A549 (cell line): ENCODE measurements at regions not wholly inside any gene's neighbourhood (a gene's known extent, or its start where the extent isn't known, plus 50 kb on each side); places are given as distances from the start of the nearest gene placed in this dataset.

Experiments
- CTCF ChIP-seq: fragments of >200 bp; sonication (Bioruptor Twin); formaldehyde crosslinking; IDR thresholded peaks from 3 replicates; pipeline ENCODE4 v1.5.1; 2016
- EP300 ChIP-seq, 2 experiments: fragments of >200 bp; sonication (Bioruptor Twin); formaldehyde crosslinking; IDR thresholded peaks; 2 replicates in 1 of 2; 3 replicates in 1 of 2; pipeline ENCODE4 v1.6.1; 2016 to 2017
- POLR2A ChIP-seq: IDR thresholded peaks from 2 replicates; pipeline ENCODE4 v1.6.1; 2012; ENCODE audit warnings: mild to moderate bottlenecking, low read length
- RCOR1 ChIP-seq: fragments of 150-350 bp; IDR thresholded peaks from 2 replicates; pipeline ENCODE4 v1.6.1; 2014; ENCODE audit warnings: antibody characterized with exemption, low read length, low read depth
- ZSCAN20 ChIP-seq: fragments of 250-450 bp; sonication (Bioruptor Pico); IDR thresholded peaks from 2 replicates; pipeline ENCODE4 v1.8.0; 2022; ENCODE audit warnings: mild to moderate bottlenecking, moderate library complexity

GRCh38 chr4:8748236-8748575, 123.4 kb downstream of the HMX1 start:
- TF ChIP-seq CTCF = no peak
- no peak for TF ChIP-seq RCOR1
- no peak for TF ChIP-seq POLR2A
- TF ChIP-seq ZSCAN20 (CRISPR knock-in tag) = no peak
- no peak for TF ChIP-seq EP300 (IDR thresholded peaks at IDR 0.05)
